GM10248 (cell line): ENCODE measurements at regions not wholly inside any gene's neighbourhood (a gene's known extent, or its start where the extent isn't known, plus 50 kb on each side); places are given as distances from the start of the nearest gene placed in this dataset.

Source experiments
- CTCF ChIA-PET: fragments of 300-600 bp; sonication (Branson Sonifier 250); formaldehyde crosslinking; extraction: SDS; loops from one replicate; lab custom pipeline; 2021; ENCODE audit warnings: antibody characterized with exemption; lab: Yijun Ruan, JAX
- POLR2A ChIA-PET: fragments of 350-650 bp; sonication (Branson Sonifier 250); formaldehyde crosslinking; extraction: SDS; loops from one replicate; lab custom pipeline; 2020; ENCODE audit warnings: antibody characterized with exemption; lab: Yijun Ruan, JAX
- DNase-seq: peaks from one replicate; pipeline ENCODE4 v3.0.0; 2012; ENCODE audit errors: extremely low spot score
- CTCF ChIP-seq: IDR thresholded peaks from 2 replicates; pipeline ENCODE4 v1.5.1; 2012; ENCODE audit warnings: mild to moderate bottlenecking, low read depth; ENCODE audit errors: extremely low read depth, missing control alignments, control extremely low read depth

GRCh38 chr1:2931724-2932401 is 89.4 kb upstream of the ACTRT2 start:
- no peak for DNase-seq
- no peak for TF ChIP-seq CTCF
- ChIA-PET CTCF (no interaction called here), POLR2A (no interaction called here)

- CTCF ChIA-PET = no interaction called here
- no peak for DNase-seq
- no peak for TF ChIP-seq CTCF
- POLR2A ChIA-PET = no interaction called here
Observed at GRCh38 chr1:2932671-2933350, 88.5 kb upstream of the ACTRT2 start.

DNA sequence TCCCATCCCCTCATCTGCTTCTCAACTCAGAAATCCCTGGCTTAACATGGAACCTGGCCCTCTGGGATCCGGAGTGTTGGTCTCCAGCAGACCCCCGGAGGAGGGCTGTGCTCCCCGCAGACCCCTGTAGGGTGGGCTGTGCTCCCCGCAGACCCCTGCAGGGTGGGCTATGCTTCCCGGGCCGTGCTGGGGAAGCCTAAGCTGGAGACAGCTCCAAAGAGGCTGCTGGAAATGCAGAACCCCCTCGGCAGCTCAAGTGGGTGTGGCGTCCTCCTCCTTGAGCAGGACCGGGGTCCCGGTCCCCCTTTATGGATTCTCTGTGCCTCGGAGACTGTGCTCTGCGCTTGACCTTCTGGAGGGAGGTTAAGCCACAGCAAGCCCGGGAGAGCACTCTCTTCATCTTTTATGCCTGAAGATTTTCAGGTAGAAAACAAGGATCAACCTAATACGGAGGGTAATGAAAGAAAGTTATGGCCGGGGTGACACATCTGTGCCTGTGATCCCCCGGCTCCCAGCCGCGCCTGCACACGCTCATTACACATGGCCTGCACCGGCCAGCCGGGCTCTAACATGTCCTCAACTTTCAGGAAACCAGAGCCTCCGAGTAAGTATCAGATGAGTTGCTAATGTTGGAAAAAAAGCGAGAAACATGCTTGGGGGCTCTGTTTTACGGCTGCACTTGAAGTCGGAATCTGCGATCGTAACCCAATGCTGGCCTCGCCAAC is 87.7 kb upstream of the ACTRT2 start:
- DNase-seq = no peak
- CTCF ChIA-PET = no interaction called here
- POLR2A ChIA-PET = no interaction called here
- no peak for TF ChIP-seq CTCF

DNA sequence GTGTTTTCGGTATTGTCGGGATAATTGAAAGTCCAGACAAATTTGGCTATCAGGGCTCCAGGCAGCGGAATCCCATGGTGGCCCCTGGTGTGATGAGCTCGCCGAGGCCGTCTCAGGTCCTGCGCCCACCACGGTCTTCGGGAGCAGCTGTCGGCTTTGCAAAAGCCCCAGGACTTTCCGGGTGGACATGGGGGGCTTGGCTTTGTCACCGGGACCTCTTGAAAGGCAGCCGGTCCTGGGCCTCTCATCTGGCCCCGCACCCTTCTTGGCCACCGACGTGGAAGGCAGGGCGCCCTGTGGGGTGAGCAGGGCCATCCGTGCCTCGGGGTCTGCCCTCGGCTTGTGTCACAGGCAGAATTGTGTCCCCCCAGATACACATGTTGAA is 87.1 kb upstream of the ACTRT2 start:
- ChIA-PET CTCF (no interaction called here), POLR2A (no interaction called here)
- no peak for TF ChIP-seq CTCF
- DNase-seq = no peak

DNA sequence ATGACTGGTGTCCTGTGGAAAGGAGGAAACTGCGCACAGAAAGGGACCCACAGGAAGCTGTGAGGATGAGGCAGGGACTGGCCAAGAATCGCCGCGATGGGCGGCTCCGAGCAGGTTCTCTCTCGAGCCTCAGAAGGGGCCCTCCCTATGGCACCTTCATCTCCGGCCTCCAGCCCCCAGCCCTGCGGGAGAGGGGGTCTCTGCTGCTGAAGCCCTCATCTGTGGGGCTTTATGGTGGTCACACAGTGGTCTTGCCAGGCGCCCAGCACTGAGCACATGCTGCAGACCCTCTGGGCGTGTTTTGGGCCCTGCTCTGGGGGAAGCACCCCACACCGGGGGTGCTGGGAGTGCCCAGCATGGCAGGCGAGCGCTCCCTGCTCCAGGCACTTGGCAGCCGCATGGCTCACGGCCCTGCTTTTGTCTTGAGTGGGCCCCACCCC is 86.6 kb upstream of the ACTRT2 start:
- CTCF ChIA-PET = no interaction called here

GRCh38 chr1:2935184-2935583 is 86.1 kb upstream of the ACTRT2 start:
- ChIA-PET CTCF (no interaction called here), POLR2A (no interaction called here)
- no peak for DNase-seq
- no peak for TF ChIP-seq CTCF

More for the DNA sequence above, 86.6 kb upstream of the ACTRT2 start:
- POLR2A ChIA-PET = no interaction called here
- DNase-seq = no peak
- TF ChIP-seq CTCF = no peak
